ENCODE measurements at regions not wholly inside any gene's neighbourhood (a gene's known extent, or its start where the extent isn't known, plus 50 kb on each side); places are given as distances from the start of the nearest gene placed in this dataset.
"Not testable (repeated sequence)": the region's sequence is repeated elsewhere in the genome, so short reads cannot be mapped to it uniquely, and the experiment has no call there.

- DNase-seq: no peak
- Histone ChIP-seq H3K36me3 (ENCODE audit: control insufficient read depth, insufficient read depth, low read length) (no peaks in the 10 kb centered on the region), H3K27me3 (ENCODE audit: control insufficient read depth, insufficient read depth, low read length) (no peaks in the 10 kb centered on the region), H3K4me1 (ENCODE audit: control insufficient read depth, insufficient read depth, low read length) (no peaks in the 10 kb centered on the region), H3K9me3 (replicated peaks; ENCODE audit: control insufficient read depth, low read depth, low read length) (no peaks in the 10 kb centered on the region), H3K4me3 (ENCODE audit: low read length) (no peak overlapping the region), H3K27ac (ENCODE audit: low read length) (no peak overlapping the region)
- 82% methylated on average over 5 of the region's 5 CpGs for WGBS (ENCODE audit: insufficient coverage)
These were observed 292.1 kb upstream of the ELAVL2 start for GRCh38 chr9:24118190-24118589.

GRCh38 chr9:24096756-24097155 lies 270.7 kb upstream of the ELAVL2 start:
- no CpG with 5 or more reads among the region's 1 CpG for WGBS (ENCODE audit: insufficient coverage)
- Histone ChIP-seq H3K36me3 (ENCODE audit: control insufficient read depth, insufficient read depth, low read length) (no peaks in the 10 kb centered on the region), H3K27ac (ENCODE audit: low read length) (no peak overlapping the region), H3K9me3 (replicated peaks; ENCODE audit: control insufficient read depth, low read depth, low read length) (peaks cover 2% of the 10 kb centered on the region), H3K27me3 (ENCODE audit: control insufficient read depth, insufficient read depth, low read length) (no peaks in the 10 kb centered on the region), H3K4me1 (ENCODE audit: control insufficient read depth, insufficient read depth, low read length) (no peaks in the 10 kb centered on the region), H3K4me3 (ENCODE audit: low read length) (no peak overlapping the region)
- DNase-seq: no peak

GRCh38 chr9:24095246-24095645 lies 269.2 kb upstream of the ELAVL2 start:
- H3K4me1 ChIP-seq (ENCODE audit: control insufficient read depth, insufficient read depth, low read length): no peaks in the 10 kb centered on the region
- no peaks in the 10 kb centered on the region for H3K27me3 ChIP-seq (ENCODE audit: control insufficient read depth, insufficient read depth, low read length)
- H3K4me3 ChIP-seq (ENCODE audit: low read length): no peak overlapping the region
- WGBS (ENCODE audit: insufficient coverage): 83% methylated on average over 1 of the region's 2 CpGs
- peaks cover 2% of the 10 kb centered on the region for H3K9me3 ChIP-seq (replicated peaks; ENCODE audit: control insufficient read depth, low read depth, low read length)
- no peak for DNase-seq
- H3K27ac ChIP-seq (ENCODE audit: low read length): no peak overlapping the region
- H3K36me3 ChIP-seq (ENCODE audit: control insufficient read depth, insufficient read depth, low read length): no peaks in the 10 kb centered on the region

- H3K27me3 ChIP-seq (ENCODE audit: control insufficient read depth, insufficient read depth, low read length): no peaks in the 10 kb centered on the region
- no peak for DNase-seq
- H3K9me3 ChIP-seq (replicated peaks; ENCODE audit: control insufficient read depth, low read depth, low read length): no peaks in the 10 kb centered on the region
- H3K27ac ChIP-seq (ENCODE audit: low read length): no peak overlapping the region
- no peaks in the 10 kb centered on the region for H3K36me3 ChIP-seq (ENCODE audit: control insufficient read depth, insufficient read depth, low read length)
- H3K4me3 ChIP-seq (ENCODE audit: low read length): no peak overlapping the region
- no CpG with 5 or more reads among the region's 6 CpGs for WGBS (ENCODE audit: insufficient coverage)
- no peaks in the 10 kb centered on the region for H3K4me1 ChIP-seq (ENCODE audit: control insufficient read depth, insufficient read depth, low read length)
These were observed 264.5 kb upstream of the ELAVL2 start for GRCh38 chr9:24090566-24090965.

GRCh38 chr9:24073666-24074065 lies 247.6 kb upstream of the ELAVL2 start:
- H3K9me3 ChIP-seq (replicated peaks; ENCODE audit: control insufficient read depth, low read depth, low read length): no peaks in the 10 kb centered on the region
- no peak overlapping the region for H3K4me3 ChIP-seq (ENCODE audit: low read length)
- no peaks in the 10 kb centered on the region for H3K4me1 ChIP-seq (ENCODE audit: control insufficient read depth, insufficient read depth, low read length)
- H3K27me3 ChIP-seq (ENCODE audit: control insufficient read depth, insufficient read depth, low read length): no peaks in the 10 kb centered on the region
- 67% methylated on average over 1 of the region's 6 CpGs for WGBS (ENCODE audit: insufficient coverage)
- H3K36me3 ChIP-seq (ENCODE audit: control insufficient read depth, insufficient read depth, low read length): no peaks in the 10 kb centered on the region
- H3K27ac ChIP-seq (ENCODE audit: low read length): no peak overlapping the region
- DNase-seq: no peak

GRCh38 chr9:24073007-24073592 lies 247.1 kb upstream of the ELAVL2 start:
- H3K36me3 ChIP-seq (ENCODE audit: control insufficient read depth, insufficient read depth, low read length): no peaks in the 10 kb centered on the region
- H3K4me1 ChIP-seq (ENCODE audit: control insufficient read depth, insufficient read depth, low read length): no peaks in the 10 kb centered on the region
- no peaks in the 10 kb centered on the region for H3K9me3 ChIP-seq (replicated peaks; ENCODE audit: control insufficient read depth, low read depth, low read length)
- WGBS (ENCODE audit: insufficient coverage): 80% methylated on average over 1 of the region's 5 CpGs
- H3K4me3 ChIP-seq (ENCODE audit: low read length): no peak overlapping the region
- H3K27me3 ChIP-seq (ENCODE audit: control insufficient read depth, insufficient read depth, low read length): no peaks in the 10 kb centered on the region
- H3K27ac ChIP-seq (ENCODE audit: low read length): no peak overlapping the region
- DNase-seq: no peak

GRCh38 chr9:24071716-24072115 lies 245.7 kb upstream of the ELAVL2 start:
- DNase-seq: peak; percentile 27
- WGBS (ENCODE audit: insufficient coverage): no CpG with 5 or more reads among the region's 2 CpGs
- Histone ChIP-seq H3K27me3 (ENCODE audit: control insufficient read depth, insufficient read depth, low read length) (no peaks in the 10 kb centered on the region), H3K4me1 (ENCODE audit: control insufficient read depth, insufficient read depth, low read length) (no peaks in the 10 kb centered on the region), H3K9me3 (replicated peaks; ENCODE audit: control insufficient read depth, low read depth, low read length) (no peaks in the 10 kb centered on the region), H3K36me3 (ENCODE audit: control insufficient read depth, insufficient read depth, low read length) (no peaks in the 10 kb centered on the region), H3K4me3 (ENCODE audit: low read length) (no peak overlapping the region), H3K27ac (ENCODE audit: low read length) (no peak overlapping the region)

- no peak overlapping the region for H3K27ac ChIP-seq (ENCODE audit: low read length)
- DNase-seq: peak; percentile 87
- WGBS (ENCODE audit: insufficient coverage): no CpG with 5 or more reads among the region's 4 CpGs
- no peaks in the 10 kb centered on the region for H3K27me3 ChIP-seq (ENCODE audit: control insufficient read depth, insufficient read depth, low read length)
- no peaks in the 10 kb centered on the region for H3K9me3 ChIP-seq (replicated peaks; ENCODE audit: control insufficient read depth, low read depth, low read length)
- no peaks in the 10 kb centered on the region for H3K36me3 ChIP-seq (ENCODE audit: control insufficient read depth, insufficient read depth, low read length)
- no peak overlapping the region for H3K4me3 ChIP-seq (ENCODE audit: low read length)
- H3K4me1 ChIP-seq (ENCODE audit: control insufficient read depth, insufficient read depth, low read length): no peaks in the 10 kb centered on the region
These were observed 245.1 kb upstream of the ELAVL2 start for GRCh38 chr9:24071091-24071490.

- H3K27me3 ChIP-seq (ENCODE audit: control insufficient read depth, insufficient read depth, low read length); H3K36me3 ChIP-seq (ENCODE audit: control insufficient read depth, insufficient read depth, low read length); H3K4me1 ChIP-seq (ENCODE audit: control insufficient read depth, insufficient read depth, low read length); H3K4me3 ChIP-seq (ENCODE audit: low read length); H3K27ac ChIP-seq (ENCODE audit: low read length); H3K9me3 ChIP-seq (replicated peaks; ENCODE audit: control insufficient read depth, low read depth, low read length); DNase-seq: not testable (repeated sequence)
- WGBS (ENCODE audit: insufficient coverage): 79% methylated on average over 1 of the region's 5 CpGs
These were observed 241.1 kb upstream of the ELAVL2 start for GRCh38 chr9:24067107-24067506.

GRCh38 chr9:24059651-24060050 lies 233.6 kb upstream of the ELAVL2 start:
- Histone ChIP-seq H3K4me3 (ENCODE audit: low read length) (no peak overlapping the region), H3K27ac (ENCODE audit: low read length) (no peak overlapping the region), H3K9me3 (replicated peaks; ENCODE audit: control insufficient read depth, low read depth, low read length) (no peaks in the 10 kb centered on the region), H3K36me3 (ENCODE audit: control insufficient read depth, insufficient read depth, low read length) (no peaks in the 10 kb centered on the region), H3K4me1 (ENCODE audit: control insufficient read depth, insufficient read depth, low read length) (no peaks in the 10 kb centered on the region), H3K27me3 (ENCODE audit: control insufficient read depth, insufficient read depth, low read length) (no peaks in the 10 kb centered on the region)
- WGBS (ENCODE audit: insufficient coverage): 75% methylated on average over 2 of the region's 2 CpGs
- no peak for DNase-seq

GRCh38 chr9:24051587-24051986 lies 225.5 kb upstream of the ELAVL2 start:
- H3K4me3 ChIP-seq (ENCODE audit: low read length): no peak overlapping the region
- no peak overlapping the region for H3K27ac ChIP-seq (ENCODE audit: low read length)
- DNase-seq: no peak
- H3K27me3 ChIP-seq (ENCODE audit: control insufficient read depth, insufficient read depth, low read length): no peaks in the 10 kb centered on the region
- H3K4me1 ChIP-seq (ENCODE audit: control insufficient read depth, insufficient read depth, low read length): no peaks in the 10 kb centered on the region
- H3K36me3 ChIP-seq (ENCODE audit: control insufficient read depth, insufficient read depth, low read length): no peaks in the 10 kb centered on the region
- H3K9me3 ChIP-seq (replicated peaks; ENCODE audit: control insufficient read depth, low read depth, low read length): no peaks in the 10 kb centered on the region
- WGBS (ENCODE audit: insufficient coverage): 80% methylated on average over 1 of the region's 3 CpGs

Measured in muscle of leg (tissue), 3 donors.